HepG2 (cell line): ENCODE measurements at regions not wholly inside any gene's neighbourhood (a gene's known extent, or its start where the extent isn't known, plus 50 kb on each side); places are given as distances from the start of the nearest gene placed in this dataset.

ENCODE experiments used
- ARNT ChIP-seq: fragments of 450-650 bp; IDR thresholded peaks from 2 replicates; pipeline ENCODE4 v1.6.1; 2017
- CTCF ChIP-seq: sonication (generic); formaldehyde crosslinking; IDR thresholded peaks from 2 replicates; pipeline ENCODE4 v1.5.0; 2020; ENCODE audit warnings: mild to moderate bottlenecking, missing genetic modification reagents, moderate library complexity
- DR1 ChIP-seq: sonication (generic); formaldehyde crosslinking; IDR thresholded peaks from 2 replicates; pipeline ENCODE4 v1.8.0; 2021; ENCODE audit warnings: mild to moderate bottlenecking, missing genetic modification reagents, inconsistent platforms
- JUND ChIP-seq: sonication (generic); formaldehyde crosslinking; IDR thresholded peaks from 2 replicates; pipeline ENCODE4 v1.8.0; 2022; ENCODE audit warnings: mild to moderate bottlenecking, missing genetic modification reagents
- MEIS1 ChIP-seq: sonication (generic); formaldehyde crosslinking; IDR thresholded peaks from 2 replicates; pipeline ENCODE4 v1.9.0; 2021; ENCODE audit warnings: mild to moderate bottlenecking, missing genetic modification reagents, moderate library complexity, borderline replicate concordance
- PAF1 ChIP-seq: IDR thresholded peaks from 2 replicates; pipeline ENCODE4 v1.6.1; 2016; ENCODE audit warnings: missing genetic modification reagents, missing compliant biosample characterization
- STAT5B ChIP-seq: sonication (generic); formaldehyde crosslinking; IDR thresholded peaks from 2 replicates; pipeline ENCODE4 v1.4.0; 2020; ENCODE audit warnings: missing genetic modification reagents
- ZBTB10 ChIP-seq: sonication (generic); formaldehyde crosslinking; IDR thresholded peaks from 2 replicates; pipeline ENCODE4 v1.4.0; 2020; ENCODE audit warnings: missing genetic modification reagents, borderline replicate concordance
- ZNF441 ChIP-seq: sonication (generic); formaldehyde crosslinking; IDR thresholded peaks from 2 replicates; pipeline ENCODE4 v1.7.0; 2021; ENCODE audit warnings: missing genetic modification reagents, borderline replicate concordance
- ZNF501 ChIP-seq: sonication (generic); formaldehyde crosslinking; IDR thresholded peaks from 2 replicates; pipeline ENCODE4 v1.5.1; 2020; ENCODE audit warnings: mild to moderate bottlenecking, moderate library complexity, missing genetic modification reagents
- ZNF724P ChIP-seq: sonication (generic); formaldehyde crosslinking; IDR thresholded peaks from 2 replicates; pipeline ENCODE4 v1.8.0; 2022; ENCODE audit warnings: missing genetic modification reagents, borderline replicate concordance
- ZNF777 ChIP-seq: sonication (generic); formaldehyde crosslinking; IDR thresholded peaks from 2 replicates; pipeline ENCODE4 v1.4.0; 2020; ENCODE audit warnings: missing genetic modification reagents
- ZNF781 ChIP-seq: sonication (generic); formaldehyde crosslinking; IDR thresholded peaks from 2 replicates; pipeline ENCODE4 v1.5.1; 2020; ENCODE audit warnings: borderline replicate concordance, mild to moderate bottlenecking, missing genetic modification reagents; ENCODE audit errors: not compliant biosample characterization

GRCh38 chr4:140251571-140251970, 97.6 kb upstream of the MAML3 start:
- no peak for TF ChIP-seq ZNF724P (CRISPR knock-in tag)
- no peak for TF ChIP-seq JUND (CRISPR knock-in tag)
- no peak for TF ChIP-seq ZNF441 (CRISPR knock-in tag)
- TF ChIP-seq ZNF781 (CRISPR knock-in tag) = no peak
- TF ChIP-seq ZNF777 (CRISPR knock-in tag) = no peak
- TF ChIP-seq ZBTB10 (CRISPR knock-in tag) = no peak
- no peak for TF ChIP-seq ARNT
- no peak for TF ChIP-seq CTCF (CRISPR knock-in tag)
- no peak for TF ChIP-seq ZNF501 (CRISPR knock-in tag)
- no peak for TF ChIP-seq MEIS1
- no peak for TF ChIP-seq DR1 (CRISPR knock-in tag)
- no peak for TF ChIP-seq STAT5B (CRISPR knock-in tag)
- TF ChIP-seq PAF1 (CRISPR knock-in tag) = no peak
